ENCODE measurements at regions not wholly inside any gene's neighbourhood (a gene's known extent, or its start where the extent isn't known, plus 50 kb on each side); places are given as distances from the start of the nearest gene placed in this dataset.

GRCh38 chr3:72181251-72181650, 396.3 kb upstream of the PROK2 start:
- Histone ChIP-seq H3K79me2 (ENCODE audit: insufficient read depth) (no peaks in the 10 kb centered on the region), H3K9me2 (no peaks in the 10 kb centered on the region), H3K27me3 (ENCODE audit: insufficient read depth) (no peaks in the 10 kb centered on the region), H3K9me3 (no peaks in the 10 kb centered on the region), H4K20me1 (ENCODE audit: insufficient read depth) (no peaks in the 10 kb centered on the region), H3K36me3 (replicated peaks in 1 of 2; ENCODE audit: control insufficient read depth in 1 of 2, insufficient read depth in 2 of 2, low read length in 1 of 2) (no peaks in the 10 kb centered on the region), H3F3A (replicated peaks; ENCODE audit: insufficient read depth) (peaks cover 9% of the 10 kb centered on the region), H3K4me2 (no peak overlapping the region), H3K9ac (no peak overlapping the region), H2AFZ (ENCODE audit: low read depth) (no peak overlapping the region), H3K4me3 (ENCODE audit: low read depth in 2 of 2, low read length in 1 of 2) (no peak overlapping the region), H3K27ac (ENCODE audit: low read depth in 2 of 2, low read length in 1 of 2) (no peak overlapping the region), H3K4me1 (ENCODE audit: control insufficient read depth in 1 of 2, insufficient read depth in 2 of 2, low read depth in 1 of 2, low read length in 1 of 2) (peaks cover 7 to 10% of the 10 kb centered on the region in 2 experiments; a peak in 1 of 4 replicates)
- no peak for DNase-seq
- WGBS (ENCODE audit: low lambda C conversion rate) = 78% methylated on average over 5 of the region's 5 CpGs
- CTCF ChIA-PET = interaction anchor here (1.4 kb wide), 1 partner anchor 141 kb away, joined by 3 read pairs; no protein-coding TSS in a partner anchor
- TF ChIP-seq TEAD4 (IDR thresholded peaks at IDR 0.05; ENCODE audit: borderline replicate concordance, insufficient read depth) (no peak), MEF2A (IDR thresholded peaks at IDR 0.05; ENCODE audit: borderline replicate concordance, low read depth) (no peak), USF2 (IDR thresholded peaks at IDR 0.05; ENCODE audit: borderline replicate concordance, low read depth, low read length) (no peak)
- POLR2A ChIA-PET = no interaction called here

GRCh38 chr3:72180405-72180804, 395.5 kb upstream of the PROK2 start:
- Histone ChIP-seq H3F3A (replicated peaks; ENCODE audit: insufficient read depth) (peaks cover under 1% of the 10 kb centered on the region), H3K9me3 (no peaks in the 10 kb centered on the region), H3K36me3 (replicated peaks in 1 of 2; ENCODE audit: control insufficient read depth in 1 of 2, insufficient read depth in 2 of 2, low read length in 1 of 2) (no peaks in the 10 kb centered on the region), H3K4me3 (ENCODE audit: low read depth in 2 of 2, low read length in 1 of 2) (no peak overlapping the region), H3K9me2 (no peaks in the 10 kb centered on the region), H3K4me1 (ENCODE audit: control insufficient read depth in 1 of 2, insufficient read depth in 2 of 2, low read depth in 1 of 2, low read length in 1 of 2) (peaks cover 0 to 8% of the 10 kb centered on the region in 2 experiments; a peak in 1 of 4 replicates), H3K9ac (no peak overlapping the region), H4K20me1 (ENCODE audit: insufficient read depth) (no peaks in the 10 kb centered on the region), H3K79me2 (ENCODE audit: insufficient read depth) (no peaks in the 10 kb centered on the region), H3K4me2 (no peak overlapping the region), H3K27me3 (ENCODE audit: insufficient read depth) (no peaks in the 10 kb centered on the region), H3K27ac (ENCODE audit: low read depth in 2 of 2, low read length in 1 of 2) (no peak overlapping the region), H2AFZ (ENCODE audit: low read depth) (no peak overlapping the region)
- POLR2A ChIA-PET = no interaction called here
- WGBS (ENCODE audit: low lambda C conversion rate) = 57% methylated on average over 1 of the region's 1 CpG
- TF ChIP-seq RAD21 (IDR thresholded peaks at IDR 0.05; ENCODE audit: low read length) = no peak
- no peak for TF ChIP-seq ZBTB33 (IDR thresholded peaks at IDR 0.05; ENCODE audit: borderline replicate concordance, low read depth)
- no peak for TF ChIP-seq TAF1 (IDR thresholded peaks at IDR 0.05; ENCODE audit: borderline replicate concordance, low read depth, low read length)
- no peak for TF ChIP-seq EP300 (IDR thresholded peaks at IDR 0.05; ENCODE audit: borderline replicate concordance in 1 of 2, low read depth in 1 of 2, low read length in 1 of 2)
- no peak for TF ChIP-seq REST (IDR thresholded peaks at IDR 0.05; ENCODE audit: low read depth, low read length)
- no peak for TF ChIP-seq RXRA (IDR thresholded peaks at IDR 0.05; ENCODE audit: borderline replicate concordance, low read depth)
- TF ChIP-seq SIN3A (IDR thresholded peaks at IDR 0.05; ENCODE audit: borderline replicate concordance, low read depth, low read length) = no peak
- no peak for TF ChIP-seq IRF3 (IDR thresholded peaks at IDR 0.05; ENCODE audit: low read depth, low read length)
- no peak for TF ChIP-seq TEAD4 (IDR thresholded peaks at IDR 0.05; ENCODE audit: borderline replicate concordance, insufficient read depth)
- TF ChIP-seq NFIC (IDR thresholded peaks at IDR 0.05; ENCODE audit: borderline replicate concordance) = no peak
- no peak for TF ChIP-seq MEF2A (IDR thresholded peaks at IDR 0.05; ENCODE audit: borderline replicate concordance, low read depth)
- TF ChIP-seq PBX3 (IDR thresholded peaks at IDR 0.05) = no peak
- TF ChIP-seq TCF12 (IDR thresholded peaks at IDR 0.05) = no peak
- no peak for TF ChIP-seq ELF1 (IDR thresholded peaks at IDR 0.05)
- DNase-seq = no peak
- CTCF ChIA-PET = interaction anchor here (0.8 kb wide), 1 partner anchor 12 kb away, joined by 4 read pairs; no protein-coding TSS in a partner anchor
